D721Med (cell line): ENCODE measurements at regions not wholly inside any gene's neighbourhood (a gene's known extent, or its start where the extent isn't known, plus 50 kb on each side); places are given as distances from the start of the nearest gene placed in this dataset.

Experiments
- DNase-seq: peaks from one replicate; pipeline ENCODE4 v3.0.0; 2011; ENCODE audit warnings: low spot score; ENCODE audit not compliant: insufficient read length
- FAIRE-seq: peaks from 2 replicates; lab custom pipeline; 2011; peaks lifted over from hg19 to GRCh38; lab: Jason Lieb, UNC
- CTCF ChIP-seq: IDR thresholded peaks from 2 replicates; pipeline ENCODE4 v1.5.1; 2012; ENCODE audit warnings: mild to moderate bottlenecking, control low read depth; ENCODE audit not compliant: insufficient read depth; ENCODE audit errors: missing control alignments

GRCh38 chr4:62717154-62717553 lies 1517.0 kb downstream of the ADGRL3 start:
- FAIRE-seq (no peak), DNase-seq (no peak)
- no peak for TF ChIP-seq CTCF

GRCh38 chr4:62711575-62711974 lies 1511.4 kb downstream of the ADGRL3 start:
- no peak for FAIRE-seq
- DNase-seq: no peak
- TF ChIP-seq CTCF: no peak

GRCh38 chr4:62709618-62710252 lies 1509.6 kb downstream of the ADGRL3 start:
- TF ChIP-seq CTCF: peak; percentile 70
- peak; percentile 84 for FAIRE-seq
- no peak for DNase-seq

- no peak for TF ChIP-seq CTCF
- DNase-seq (no peak), FAIRE-seq (no peak)
Measured at GRCh38 chr4:62706423-62706822, 1506.3 kb downstream of the ADGRL3 start.

- TF ChIP-seq CTCF: no peak
- no peak for DNase-seq
- FAIRE-seq: no peak
Measured at GRCh38 chr4:62683799-62684566, 1483.9 kb downstream of the ADGRL3 start.

- FAIRE-seq (no peak), DNase-seq (no peak)
- TF ChIP-seq CTCF: no peak
Measured at GRCh38 chr4:62676962-62677361, 1476.8 kb downstream of the ADGRL3 start.

GRCh38 chr4:62670514-62670913 lies 1470.4 kb downstream of the ADGRL3 start:
- FAIRE-seq (no peak), DNase-seq (no peak)
- TF ChIP-seq CTCF: no peak
